H1 (cell line): ENCODE measurements at regions not wholly inside any gene's neighbourhood (a gene's known extent, or its start where the extent isn't known, plus 50 kb on each side); places are given as distances from the start of the nearest gene placed in this dataset.

Source experiments
- CHD7 ChIP-seq: fragments of 300-600 bp; sonication (generic); IDR thresholded peaks from 2 replicates; pipeline ENCODE4 v1.7.1; 2012; ENCODE audit warnings: low read length, moderate library complexity, mild to moderate bottlenecking, inconsistent platforms; ENCODE audit not compliant: insufficient replicate concordance
- FOSL1 ChIP-seq: IDR thresholded peaks from 2 replicates; pipeline ENCODE4 v1.6.1; 2011; ENCODE audit warnings: mild to moderate bottlenecking, low read depth, low read length, moderate library complexity; ENCODE audit not compliant: insufficient read depth
- RXRA ChIP-seq: IDR thresholded peaks from 2 replicates; pipeline ENCODE4 v1.6.1; 2011; ENCODE audit warnings: low read depth, mild to moderate bottlenecking, low read length, moderate library complexity; ENCODE audit not compliant: insufficient read depth
- YY1 ChIP-seq: IDR thresholded peaks from 2 replicates; pipeline ENCODE4 v1.6.1; 2011; ENCODE audit warnings: low read depth, mild to moderate bottlenecking, low read length

- TF ChIP-seq CHD7 (no peak), FOSL1 (no peak), RXRA (no peak), YY1 (no peak)
Measured at GRCh38 chr18:71327850-71328249, 1039.0 kb downstream of the SOCS6 start (continued).
